Activated T-cell treated with anti-CD3 and anti-CD28 coated beads, Interleukin-2, amount 50 U/mL, for 24 hours (primary cell): ENCODE measurements at regions not wholly inside any gene's neighbourhood (a gene's known extent, or its start where the extent isn't known, plus 50 kb on each side); places are given as distances from the start of the nearest gene placed in this dataset.
"Not testable (repeated sequence)": the region's sequence is repeated elsewhere in the genome, so short reads cannot be mapped to it uniquely, and the experiment has no call there.

Experiments used
- DNase-seq: peaks from one replicate; pipeline ENCODE4 v3.0.0-alpha.2; 2020
- H3K27ac Mint-ChIP-seq: 2 replicates; pipeline ENCODE4 v1.8.0; 2020; ENCODE audit warnings: mild to moderate bottlenecking, mixed read lengths
- H3K27me3 Mint-ChIP-seq: 2 replicates; pipeline ENCODE4 v1.8.0; 2020; ENCODE audit warnings: mixed read lengths
- H3K36me3 Mint-ChIP-seq: 2 replicates; pipeline ENCODE4 v1.8.0; 2020; ENCODE audit warnings: low read depth, mixed read lengths
- H3K4me1 Mint-ChIP-seq: 2 replicates; pipeline ENCODE4 v1.8.0; 2020; ENCODE audit warnings: low read depth, mixed read lengths
- H3K4me3 Mint-ChIP-seq: 2 replicates; pipeline ENCODE4 v1.8.0; 2020; ENCODE audit warnings: mild to moderate bottlenecking, moderate library complexity, mixed read lengths
- H3K9me3 Mint-ChIP-seq: 2 replicates; pipeline ENCODE4 v1.8.0; 2020; ENCODE audit warnings: mixed read lengths

- H3K4me3 Mint-ChIP-seq: no peak overlapping the region
- DNase-seq: no peak
- H3K27ac Mint-ChIP-seq: no peak overlapping the region
- no peaks in the 10 kb centered on the region for H3K27me3 Mint-ChIP-seq
- peaks cover 14% of the 10 kb centered on the region for H3K4me1 Mint-ChIP-seq
- H3K36me3 Mint-ChIP-seq: no peaks in the 10 kb centered on the region
- no peaks in the 10 kb centered on the region for H3K9me3 Mint-ChIP-seq
Measured at GRCh38 chr3:177836671-177837070, 639.4 kb upstream of the TBL1XR1 start.

- Mint-ChIP-seq H3K36me3 (no peaks in the 10 kb centered on the region), H3K4me3 (no peak overlapping the region), H3K9me3 (no peaks in the 10 kb centered on the region)
Measured at GRCh38 chr3:177837951-177838655, 640.8 kb upstream of the TBL1XR1 start.

GRCh38 chr3:177838766-177839350, 641.6 kb upstream of the TBL1XR1 start:
- no peak overlapping the region for H3K27ac Mint-ChIP-seq
- H3K36me3 Mint-ChIP-seq: no peaks in the 10 kb centered on the region
- no peaks in the 10 kb centered on the region for H3K9me3 Mint-ChIP-seq

More at GRCh38 chr3:177837951-177838655, 640.8 kb upstream of the TBL1XR1 start:
- Mint-ChIP-seq H3K27me3 (no peaks in the 10 kb centered on the region), H3K27ac (no peak overlapping the region), H3K4me1 (peaks cover 11% of the 10 kb centered on the region)
- no peak for DNase-seq

DNA sequence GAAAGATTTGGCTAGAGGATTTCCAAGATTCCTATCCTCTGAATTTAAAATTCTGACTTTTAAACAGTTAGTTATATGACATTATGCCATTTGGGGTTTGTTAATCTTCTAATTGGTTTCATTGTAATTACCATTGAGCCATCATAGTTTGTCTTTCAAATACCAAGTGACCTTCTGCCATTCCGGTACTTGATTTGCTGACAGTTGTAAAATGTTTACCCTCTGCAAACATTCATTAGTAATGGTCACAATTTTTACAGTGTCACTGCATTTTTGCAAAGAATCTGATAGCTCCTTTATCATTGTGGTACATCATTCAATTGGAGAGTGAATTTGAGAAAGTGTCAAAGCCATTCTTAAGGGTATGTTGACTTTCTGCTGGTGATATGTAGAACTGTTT, 645.0 kb upstream of the TBL1XR1 start:
- H3K9me3 Mint-ChIP-seq: no peaks in the 10 kb centered on the region
- no peak overlapping the region for H3K4me3 Mint-ChIP-seq
- no peak for DNase-seq
- H3K36me3 Mint-ChIP-seq: no peaks in the 10 kb centered on the region
- H3K4me1 Mint-ChIP-seq: no peaks in the 10 kb centered on the region
- no peaks in the 10 kb centered on the region for H3K27me3 Mint-ChIP-seq
- H3K27ac Mint-ChIP-seq: no peak overlapping the region

More at GRCh38 chr3:177838766-177839350, 641.6 kb upstream of the TBL1XR1 start:
- Mint-ChIP-seq H3K4me3 (no peak overlapping the region), H3K4me1 (peaks cover 7% of the 10 kb centered on the region), H3K27me3 (no peaks in the 10 kb centered on the region)
- DNase-seq: no peak

DNA sequence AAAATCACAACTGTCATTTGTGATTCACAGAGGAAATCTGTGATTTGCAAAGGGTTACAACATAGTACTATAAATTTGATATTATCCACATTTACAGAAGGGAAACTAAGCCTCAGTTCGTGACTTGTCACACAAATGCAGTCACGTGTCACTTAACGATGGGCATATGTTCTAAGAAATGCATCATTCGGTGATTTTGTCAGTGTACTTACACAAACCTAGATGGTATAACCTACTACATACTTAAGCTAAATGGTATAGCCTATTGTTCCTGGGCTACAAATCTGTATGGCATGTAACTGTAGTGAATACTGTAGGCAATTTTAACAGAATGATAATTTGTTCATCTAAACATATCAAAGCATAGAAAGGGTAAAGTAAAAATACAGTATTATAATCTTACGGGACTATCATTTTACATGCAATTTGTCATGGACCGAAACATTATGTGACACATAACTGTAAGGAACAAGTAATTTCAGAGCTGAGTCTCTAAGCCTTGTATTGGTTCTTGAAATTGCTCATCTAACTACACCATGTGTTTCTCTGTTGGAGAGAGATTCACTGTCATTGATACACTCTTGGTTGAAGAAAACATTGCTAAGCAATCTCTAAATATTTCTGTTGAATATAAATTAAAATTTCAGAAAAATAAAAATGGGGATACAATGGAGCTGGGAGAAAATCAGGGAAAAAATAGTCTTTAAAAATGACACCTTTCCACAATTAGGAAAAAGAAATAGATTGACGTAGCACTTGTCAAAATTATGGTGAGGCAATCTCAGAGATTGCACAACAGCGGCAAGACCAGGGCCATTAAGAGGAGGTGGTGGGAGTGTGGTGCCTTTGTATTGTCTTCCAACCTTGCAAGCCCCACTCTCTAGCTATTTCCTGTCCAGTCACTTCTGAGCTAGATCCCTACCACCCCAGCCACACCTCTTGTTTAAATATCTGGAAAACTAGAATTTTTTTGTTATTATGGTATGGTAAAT, 645.8 kb upstream of the TBL1XR1 start:
- Mint-ChIP-seq H3K27ac (no peak overlapping the region), H3K4me3 (no peak overlapping the region), H3K36me3 (no peaks in the 10 kb centered on the region), H3K9me3 (no peaks in the 10 kb centered on the region), H3K4me1 (no peaks in the 10 kb centered on the region), H3K27me3 (no peaks in the 10 kb centered on the region)
- no peak for DNase-seq

DNA sequence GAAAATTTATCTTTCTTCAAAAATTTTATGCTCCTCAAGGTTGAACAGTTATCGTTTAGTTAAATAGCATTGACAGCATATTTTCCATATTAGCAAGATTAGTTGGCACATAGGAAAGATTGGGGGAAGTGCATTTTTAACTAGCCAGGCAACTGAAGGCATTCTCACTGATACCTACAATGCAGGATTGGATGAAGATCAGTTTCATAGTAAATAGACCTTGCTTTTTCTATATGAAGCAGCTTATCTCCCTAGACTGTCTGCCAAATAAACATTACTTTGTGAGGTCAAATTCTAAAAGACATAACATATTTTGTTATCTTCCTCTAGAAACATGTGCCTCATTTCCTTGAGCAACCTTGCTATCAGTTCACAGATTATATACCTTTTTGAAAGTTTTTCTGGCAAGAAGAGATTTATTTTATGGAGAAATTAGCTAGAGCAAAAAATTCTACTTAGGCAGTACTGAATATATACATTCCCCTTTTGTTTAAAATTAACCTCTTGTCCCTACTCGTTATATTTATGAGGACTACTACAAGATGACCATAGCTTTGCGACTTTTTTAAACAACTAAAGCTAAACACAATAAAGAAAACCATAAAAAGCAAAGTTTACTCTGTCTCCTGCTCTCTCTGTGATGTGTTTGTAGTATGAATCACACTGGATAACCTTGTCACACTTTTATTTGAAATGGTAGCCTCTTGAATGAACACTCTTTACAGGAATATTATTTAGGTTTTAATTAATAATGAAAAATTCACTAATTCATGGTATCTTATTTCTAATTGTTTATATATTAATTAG, 654.9 kb upstream of the TBL1XR1 start:
- no peak overlapping the region for H3K27ac Mint-ChIP-seq
- no peaks in the 10 kb centered on the region for H3K27me3 Mint-ChIP-seq
- no peak for DNase-seq
- H3K9me3 Mint-ChIP-seq: no peaks in the 10 kb centered on the region
- no peaks in the 10 kb centered on the region for H3K4me1 Mint-ChIP-seq
- no peaks in the 10 kb centered on the region for H3K36me3 Mint-ChIP-seq
- H3K4me3 Mint-ChIP-seq: no peak overlapping the region

DNA sequence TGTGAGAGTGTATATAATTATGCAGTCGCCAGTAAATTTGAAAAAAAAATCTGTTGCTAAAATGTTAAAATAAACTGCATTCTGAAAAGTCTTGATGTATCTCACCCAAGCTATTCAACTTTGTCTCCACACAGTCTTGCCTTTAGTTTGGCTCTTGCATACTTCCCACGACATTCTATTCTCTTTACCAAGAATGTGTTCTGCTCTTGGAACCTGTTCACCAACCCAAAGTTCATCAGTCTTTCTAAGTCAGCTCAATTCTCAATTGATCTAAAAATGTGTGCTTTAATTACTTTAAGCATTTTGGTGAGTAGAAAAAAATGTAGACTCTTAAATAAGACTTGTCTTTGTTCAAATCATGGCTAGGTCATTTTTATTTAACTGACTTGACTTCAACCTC, 657.7 kb upstream of the TBL1XR1 start:
- no peaks in the 10 kb centered on the region for H3K4me1 Mint-ChIP-seq
- H3K4me3 Mint-ChIP-seq: no peak overlapping the region
- no peak overlapping the region for H3K27ac Mint-ChIP-seq
- no peaks in the 10 kb centered on the region for H3K27me3 Mint-ChIP-seq
- no peak for DNase-seq
- peaks cover 8% of the 10 kb centered on the region for H3K9me3 Mint-ChIP-seq
- no peaks in the 10 kb centered on the region for H3K36me3 Mint-ChIP-seq

DNA sequence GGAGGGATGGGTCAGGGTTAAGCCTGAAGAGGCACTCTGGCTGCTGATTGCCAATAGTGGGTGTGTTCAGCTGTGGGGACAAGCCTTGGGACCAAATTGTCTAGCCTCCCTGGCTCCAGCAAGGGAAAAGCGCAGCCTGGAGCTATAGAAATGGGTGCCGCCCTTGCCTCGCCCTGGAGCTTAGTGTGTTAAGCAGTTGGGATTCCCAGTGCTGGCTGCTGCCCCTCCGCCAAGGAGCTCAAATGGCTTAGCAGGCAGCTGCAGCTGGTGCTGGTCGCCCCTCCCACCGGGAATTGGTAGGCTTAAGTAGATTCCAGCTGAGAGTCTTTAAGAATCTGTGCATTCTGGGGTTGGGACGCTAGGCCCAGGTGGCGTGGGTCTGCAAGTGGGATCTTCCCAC, 662.9 kb upstream of the TBL1XR1 start:
- Mint-ChIP-seq H3K4me1 (no peaks in the 10 kb centered on the region), H3K9me3 (peaks cover 18% of the 10 kb centered on the region), H3K4me3 (no peak overlapping the region), H3K27me3 (no peaks in the 10 kb centered on the region), H3K27ac (no peak overlapping the region), H3K36me3 (no peaks in the 10 kb centered on the region)
- DNase-seq: no peak

GRCh38 chr3:177862962-177863491, 665.7 kb upstream of the TBL1XR1 start:
- Mint-ChIP-seq H3K4me3 (no peak overlapping the region), H3K4me1 (no peaks in the 10 kb centered on the region), H3K9me3 (peaks cover 24% of the 10 kb centered on the region), H3K27ac (no peak overlapping the region), H3K27me3 (no peaks in the 10 kb centered on the region), H3K36me3 (no peaks in the 10 kb centered on the region)
- no peak for DNase-seq

GRCh38 chr3:177871267-177871666, 665.0 kb upstream of the KCNMB2 start:
- H3K9me3 Mint-ChIP-seq: peaks cover 29% of the 10 kb centered on the region
- H3K4me1 Mint-ChIP-seq, DNase-seq, H3K36me3 Mint-ChIP-seq, H3K27me3 Mint-ChIP-seq, H3K27ac Mint-ChIP-seq, H3K4me3 Mint-ChIP-seq: not testable (repeated sequence)

- Mint-ChIP-seq H3K4me3 (no peak overlapping the region), H3K27ac (peak overlapping the region; percentile 63), H3K27me3 (no peaks in the 10 kb centered on the region), H3K36me3 (no peaks in the 10 kb centered on the region), H3K9me3 (no peaks in the 10 kb centered on the region), H3K4me1 (peaks cover 25% of the 10 kb centered on the region)
- DNase-seq: no peak
Measured at GRCh38 chr3:177878192-177878591, 658.0 kb upstream of the KCNMB2 start.

DNA sequence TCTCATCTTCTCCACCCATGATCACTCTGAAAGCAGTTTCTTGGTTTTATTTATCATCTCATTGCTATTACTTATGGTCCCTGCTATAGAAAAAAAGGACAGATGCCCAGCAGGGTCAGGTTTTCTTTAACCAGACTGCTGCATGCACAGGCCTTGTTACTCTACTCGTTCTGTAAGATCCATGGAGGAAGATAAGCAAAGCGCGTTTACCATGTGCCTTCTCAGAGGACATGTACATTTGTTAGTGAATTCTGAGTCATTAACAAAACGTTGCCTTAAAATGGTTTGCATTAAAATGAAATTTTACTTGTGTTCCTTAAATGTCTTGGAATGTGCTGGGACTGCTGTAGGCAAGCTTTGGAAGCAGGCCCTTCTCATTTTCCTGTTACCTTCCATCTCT, 657.3 kb upstream of the KCNMB2 start:
- no peak for DNase-seq
- Mint-ChIP-seq H3K4me3 (no peak overlapping the region), H3K27ac (no peak overlapping the region), H3K9me3 (no peaks in the 10 kb centered on the region), H3K27me3 (no peaks in the 10 kb centered on the region), H3K36me3 (no peaks in the 10 kb centered on the region), H3K4me1 (peaks cover 29% of the 10 kb centered on the region)

- no peaks in the 10 kb centered on the region for H3K27me3 Mint-ChIP-seq
- H3K9me3 Mint-ChIP-seq: no peaks in the 10 kb centered on the region
- H3K27ac Mint-ChIP-seq: no peak overlapping the region
- no peak overlapping the region for H3K4me3 Mint-ChIP-seq
- peaks cover 24% of the 10 kb centered on the region for H3K4me1 Mint-ChIP-seq
- DNase-seq: no peak
- H3K36me3 Mint-ChIP-seq: no peaks in the 10 kb centered on the region
Measured at GRCh38 chr3:177881351-177881750, 654.9 kb upstream of the KCNMB2 start.

GRCh38 chr3:177882124-177882648, 654.0 kb upstream of the KCNMB2 start:
- Mint-ChIP-seq H3K27me3 (no peaks in the 10 kb centered on the region), H3K9me3 (no peaks in the 10 kb centered on the region), H3K4me1 (peaks cover 24% of the 10 kb centered on the region), H3K36me3 (no peaks in the 10 kb centered on the region), H3K4me3 (no peak overlapping the region), H3K27ac (no peak overlapping the region)
- no peak for DNase-seq
